A549 (cell line): ENCODE measurements at regions not wholly inside any gene's neighbourhood (a gene's known extent, or its start where the extent isn't known, plus 50 kb on each side); places are given as distances from the start of the nearest gene placed in this dataset.
"Not testable (repeated sequence)": the region's sequence is repeated elsewhere in the genome, so short reads cannot be mapped to it uniquely, and the experiment has no call there.

Experiments
- ATAC-seq, 2 experiments: fragments of 200-7000 bp in 1 of 2; fragments of >200 bp in 1 of 2; cut with Nextera tagmentation in 1 of 2; cut with Tn5 transposase in 1 of 2; 3 replicates each; pipeline versions ENCODE4 v1.8.0 to v1.9.1; 2018 to 2020; ENCODE audit warnings: mild to moderate bottlenecking in 1 of 2, moderate library complexity in 1 of 2
- CTCF ChIA-PET: fragments of 300-600 bp; sonication (Branson Sonifier 250); formaldehyde crosslinking; extraction: SDS; loops from one replicate; lab custom pipeline; 2021; ENCODE audit warnings: antibody characterized with exemption, inconsistent platforms; lab: Yijun Ruan, JAX
- POLR2A ChIA-PET: fragments of 350-600 bp; formaldehyde crosslinking; extraction: SDS; loops from one replicate; lab custom pipeline; 2021; ENCODE audit warnings: antibody characterized with exemption, inconsistent platforms; lab: Yijun Ruan, JAX
- DNase-seq, 2 experiments: peaks; one replicate each; pipeline versions ENCODE4 v3.0.0 to v3.0.0-alpha.2; 2011 to 2016; ENCODE audit warnings: low read depth in 1 of 2, low spot score in 1 of 2
- FAIRE-seq: peaks from 2 replicates; lab custom pipeline; 2011; peaks lifted over from hg19 to GRCh38; lab: Jason Lieb, UNC
- H3K27ac ChIP-seq, 2 experiments: fragments of >200 bp; sonication (Bioruptor Twin); formaldehyde crosslinking; 3 replicates each; pipeline ENCODE4 v1.5.1; 2016 to 2017
- H3K4me1 ChIP-seq: fragments of >200 bp; sonication (Bioruptor Twin); formaldehyde crosslinking; 3 replicates; pipeline ENCODE4 v1.6.1; 2016
- H3K4me2 ChIP-seq: fragments of >200 bp; sonication (Bioruptor Twin); formaldehyde crosslinking; 3 replicates; pipeline ENCODE4 v1.6.1; 2016
- H3K4me3 ChIP-seq: fragments of >200 bp; sonication (Bioruptor Twin); formaldehyde crosslinking; 3 replicates; pipeline ENCODE4 v1.5.1; 2016
- H3K9me3 ChIP-seq: fragments of >200 bp; sonication (Bioruptor Twin); formaldehyde crosslinking; 3 replicates; pipeline ENCODE4 v1.6.1; 2016
- CBX8 ChIP-seq: fragments of 200-600 bp; sonication (generic); IDR thresholded peaks from 2 replicates; pipeline ENCODE4 v1.6.1; 2016
- CHD2 ChIP-seq: fragments of 150-350 bp; IDR thresholded peaks from 2 replicates; pipeline ENCODE4 v1.6.1; 2014; ENCODE audit warnings: low read length; ENCODE audit not compliant: partially characterized antibody
- CTCF ChIP-seq: fragments of >200 bp; sonication (Bioruptor Twin); formaldehyde crosslinking; IDR thresholded peaks from 3 replicates; pipeline ENCODE4 v1.5.1; 2016
- FOSB ChIP-seq: fragments of 250-450 bp; sonication (Bioruptor Pico); IDR thresholded peaks from 2 replicates; pipeline ENCODE4 v1.5.0; 2020; ENCODE audit warnings: mild to moderate bottlenecking, moderate library complexity
- HOXB5 ChIP-seq: fragments of 250-450 bp; sonication (Bioruptor Pico); IDR thresholded peaks from 2 replicates; pipeline ENCODE4 v1.5.0; 2020; ENCODE audit warnings: mild to moderate bottlenecking, moderate library complexity
- KDM1A ChIP-seq: fragments of 200-600 bp; sonication (generic); IDR thresholded peaks from 2 replicates; pipeline ENCODE4 v1.6.1; 2016; ENCODE audit warnings: low read depth, mild to moderate bottlenecking
- MYC ChIP-seq: IDR thresholded peaks from 2 replicates; pipeline ENCODE4 v1.6.1; 2012; ENCODE audit warnings: mild to moderate bottlenecking, inconsistent platforms, low read length, improper control_type of control experiment, borderline replicate concordance
- NPAS2 ChIP-seq: fragments of 250-450 bp; sonication (Bioruptor Pico); IDR thresholded peaks from 2 replicates; pipeline ENCODE4 v1.8.0; 2022; ENCODE audit warnings: mild to moderate bottlenecking, moderate library complexity, borderline replicate concordance
- NR3C1 ChIP-seq: fragments of >200 bp; sonication (Bioruptor Twin); formaldehyde crosslinking; IDR thresholded peaks from 3 replicates; pipeline ENCODE4 v1.6.1; 2017
- POLR2A ChIP-seq: IDR thresholded peaks from 2 replicates; pipeline ENCODE4 v1.6.1; 2012; ENCODE audit warnings: mild to moderate bottlenecking, low read length
- RNF2 ChIP-seq: fragments of 200-600 bp; sonication (generic); IDR thresholded peaks from 2 replicates; pipeline ENCODE4 v1.6.1; 2016; ENCODE audit warnings: low read depth, mild to moderate bottlenecking, antibody characterized with exemption, moderate library complexity, borderline replicate concordance
- SMC3 ChIP-seq: fragments of >200 bp; sonication (Bioruptor Twin); formaldehyde crosslinking; IDR thresholded peaks from 3 replicates; pipeline ENCODE4 v1.6.1; 2018; ENCODE audit warnings: inconsistent platforms
- SREBF2 ChIP-seq: fragments of 450-650 bp; IDR thresholded peaks from 2 replicates; pipeline ENCODE4 v1.6.1; 2014; ENCODE audit warnings: mild to moderate bottlenecking, moderate library complexity
- USF2 ChIP-seq: fragments of 450-650 bp; IDR thresholded peaks from 2 replicates; pipeline ENCODE4 v1.6.1; 2014; ENCODE audit warnings: antibody characterized with exemption
- ZC3H11A ChIP-seq: fragments of 450-650 bp; IDR thresholded peaks from 2 replicates; pipeline ENCODE4 v1.6.1; 2014; ENCODE audit warnings: antibody characterized with exemption, mild to moderate bottlenecking
- WGBS: methylation state at CpG from one replicate; pipeline ENCODE4 v1.1.6; 2017; ENCODE audit errors: missing lambda C conversion rate; 5-methylcytosine and 5-hydroxymethylcytosine counted together
- TF ChIP-seq, protein P1 (sequence below): IDR thresholded peaks from 2 replicates; pipeline ENCODE4 v1.6.1; 2012

GRCh38 chr12:37441371-37441770, 875.2 kb upstream of the ALG10B start:
- TF ChIP-seq ZC3H11A = peak; percentile 15; the same call in 1 of the 2 replicates
- TF ChIP-seq, all 56 proteins: peak for 1; not testable (repeated sequence) for 55
- 66% methylated on average over 1 of the region's 1 CpG for WGBS
- H3K27ac ChIP-seq, H3K4me1 ChIP-seq, FAIRE-seq, H3K4me3 ChIP-seq, POLR2A ChIA-PET, H3K4me2 ChIP-seq, H3K9me3 ChIP-seq, CTCF ChIA-PET, DNase-seq, ATAC-seq: not testable (repeated sequence)

DNA sequence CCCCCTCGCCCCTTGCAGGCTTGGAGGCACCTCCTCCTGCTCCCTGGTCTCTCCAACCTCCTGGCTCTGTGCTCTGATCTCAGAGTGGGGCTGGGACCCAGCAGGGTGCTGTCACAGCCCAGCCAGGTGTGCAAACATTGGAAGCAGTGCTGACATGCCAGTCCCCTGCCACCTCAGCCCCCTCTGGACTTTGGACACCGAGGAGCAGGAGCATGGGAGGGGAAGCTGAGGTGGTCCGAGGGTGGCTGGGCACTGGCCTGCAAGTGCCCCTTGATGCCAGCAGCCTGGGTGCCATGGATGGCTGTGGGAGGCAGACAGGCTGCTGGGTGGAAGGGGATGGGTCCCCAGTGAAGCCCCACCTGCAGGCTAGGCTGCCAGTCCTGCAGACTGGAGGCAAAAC, 860.9 kb upstream of the ALG10B start:
- H3K4me2 ChIP-seq, DNase-seq, ATAC-seq, CTCF ChIA-PET, POLR2A ChIA-PET, H3K4me3 ChIP-seq, H3K27ac ChIP-seq, H3K9me3 ChIP-seq, H3K4me1 ChIP-seq, FAIRE-seq: not testable (repeated sequence)
- WGBS = 5% methylated on average over 2 of the region's 3 CpGs

- 41% methylated on average over 4 of the region's 4 CpGs for WGBS
- POLR2A ChIA-PET, DNase-seq, H3K9me3 ChIP-seq, H3K4me1 ChIP-seq, CTCF ChIA-PET, H3K4me3 ChIP-seq, H3K27ac ChIP-seq, H3K4me2 ChIP-seq, FAIRE-seq, ATAC-seq: not testable (repeated sequence)
Measured at GRCh38 chr12:37497939-37498338, 818.6 kb upstream of the ALG10B start.

DNA sequence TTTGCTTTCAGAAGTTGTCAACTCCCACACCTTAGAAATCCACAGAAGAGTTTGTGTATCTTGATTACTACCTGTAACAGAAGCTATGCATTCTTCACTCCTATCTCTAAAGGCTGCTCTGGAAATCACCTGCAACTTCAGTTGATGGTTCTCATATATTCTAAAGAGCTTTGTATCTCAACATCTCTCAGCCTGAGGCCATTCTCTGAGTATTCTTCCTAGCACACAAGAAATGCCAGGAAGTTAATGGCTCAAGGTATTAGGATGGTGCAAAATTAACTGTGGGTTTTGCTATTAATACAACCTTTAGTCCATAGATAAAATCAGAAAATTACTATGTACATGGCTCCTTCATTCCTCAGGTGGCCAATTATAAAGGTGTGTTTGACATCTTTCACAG, 806.3 kb upstream of the ALG10B start:
- ATAC-seq, DNase-seq, H3K4me1 ChIP-seq, H3K4me2 ChIP-seq, CTCF ChIA-PET, FAIRE-seq, H3K9me3 ChIP-seq, POLR2A ChIA-PET, H3K27ac ChIP-seq, H3K4me3 ChIP-seq: not testable (repeated sequence)

- CTCF ChIA-PET, H3K4me2 ChIP-seq, H3K4me1 ChIP-seq, DNase-seq, ATAC-seq, H3K27ac ChIP-seq, H3K9me3 ChIP-seq, H3K4me3 ChIP-seq, POLR2A ChIA-PET, FAIRE-seq: not testable (repeated sequence)
- WGBS = 65% methylated on average over 9 of the region's 9 CpGs
Measured at GRCh38 chr12:37540581-37540980, 776.0 kb upstream of the ALG10B start.

GRCh38 chr12:37541356-37541755, 775.2 kb upstream of the ALG10B start:
- Histone ChIP-seq H3K4me1 (no peaks in the 10 kb centered on the region), H3K27ac (no peak overlapping the region), H3K4me2 (no peak overlapping the region), H3K4me3 (no peak overlapping the region), H3K9me3 (no peaks in the 10 kb centered on the region)
- POLR2A ChIA-PET = no interaction called here
- no peak for TF ChIP-seq CBX8
- no peak for TF ChIP-seq NR3C1
- no peak for TF ChIP-seq CHD2
- no peak for TF ChIP-seq FOSB
- TF ChIP-seq NPAS2 (CRISPR knock-in tag) = no peak
- no peak for TF ChIP-seq RNF2
- no peak for TF ChIP-seq POLR2A
- ATAC-seq (no peak), FAIRE-seq (no peak), DNase-seq (no peak)
- CTCF ChIA-PET = no interaction called here
- 72% methylated on average over 6 of the region's 21 CpGs for WGBS

DNA sequence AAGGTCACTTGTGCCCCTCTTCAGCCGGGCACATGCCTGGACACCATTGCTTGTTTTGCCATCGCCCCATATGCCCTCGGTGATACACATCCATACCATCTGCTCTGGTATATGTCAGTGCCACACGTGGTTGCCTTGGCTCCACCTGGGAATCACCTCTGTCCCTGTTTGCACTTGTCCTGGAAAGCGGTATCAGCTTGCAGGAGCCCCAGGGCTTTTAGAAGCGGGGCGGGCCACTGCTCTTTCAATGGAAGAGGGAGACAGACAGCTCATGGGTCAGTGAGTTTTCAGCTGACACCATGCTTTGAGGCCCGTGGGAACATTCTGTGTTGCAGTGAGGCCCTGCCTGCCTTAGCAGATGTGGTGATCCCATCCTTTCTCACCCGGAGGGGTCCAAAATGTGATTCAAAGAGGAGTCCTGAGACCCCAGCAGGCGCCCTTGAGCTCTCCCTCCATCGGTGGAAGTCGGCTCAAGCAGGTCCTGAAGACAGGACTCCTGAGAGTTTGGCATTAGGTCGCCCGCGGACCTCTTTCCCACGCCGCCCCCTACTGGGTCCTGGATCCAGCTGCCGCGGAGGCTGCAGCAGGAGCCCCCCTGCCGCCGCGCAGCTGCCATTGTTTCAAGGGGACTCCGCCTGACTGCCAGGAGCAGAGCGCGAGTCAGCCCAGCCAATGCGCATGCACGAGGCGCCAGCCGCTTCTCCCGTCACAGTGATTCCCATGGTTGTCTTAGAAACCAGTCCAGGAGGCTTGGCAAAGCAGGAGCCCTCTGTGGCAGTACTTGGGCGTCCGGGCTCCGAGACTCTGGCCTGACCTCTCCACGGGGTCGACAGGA, 773.2 kb upstream of the ALG10B start:
- ChIA-PET POLR2A (no interaction called here), CTCF (no interaction called here)
- Histone ChIP-seq H3K4me3 (no peak overlapping the region), H3K9me3 (no peaks in the 10 kb centered on the region; the same call in 2 of the 3 replicates), H3K4me2 (no peak overlapping the region), H3K4me1 (no peaks in the 10 kb centered on the region), H3K27ac (no peak overlapping the region)
- DNase-seq = no peak
- ATAC-seq = no peak
- WGBS = 54% methylated on average over 19 of the region's 35 CpGs
- no peak for FAIRE-seq
- TF ChIP-seq HOXB5 (CRISPR knock-in tag) = no peak
- no peak for TF ChIP-seq MYC
- TF ChIP-seq RNF2 = no peak
- TF ChIP-seq, protein P1, sequence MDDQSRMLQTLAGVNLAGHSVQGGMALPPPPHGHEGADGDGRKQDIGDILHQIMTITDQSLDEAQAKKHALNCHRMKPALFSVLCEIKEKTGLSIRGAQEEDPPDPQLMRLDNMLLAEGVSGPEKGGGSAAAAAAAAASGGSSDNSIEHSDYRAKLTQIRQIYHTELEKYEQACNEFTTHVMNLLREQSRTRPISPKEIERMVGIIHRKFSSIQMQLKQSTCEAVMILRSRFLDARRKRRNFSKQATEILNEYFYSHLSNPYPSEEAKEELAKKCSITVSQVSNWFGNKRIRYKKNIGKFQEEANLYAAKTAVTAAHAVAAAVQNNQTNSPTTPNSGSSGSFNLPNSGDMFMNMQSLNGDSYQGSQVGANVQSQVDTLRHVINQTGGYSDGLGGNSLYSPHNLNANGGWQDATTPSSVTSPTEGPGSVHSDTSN = no peak
- TF ChIP-seq CBX8 = no peak
- no peak for TF ChIP-seq CTCF
- TF ChIP-seq USF2 = no peak
- TF ChIP-seq KDM1A = no peak
- TF ChIP-seq SREBF2 = no peak
- TF ChIP-seq SMC3 = no peak
